Epithelial cell of proximal tubule (primary cell): ENCODE measurements at regions not wholly inside any gene's neighbourhood (a gene's known extent, or its start where the extent isn't known, plus 50 kb on each side); places are given as distances from the start of the nearest gene placed in this dataset.
"Not testable (repeated sequence)": the region's sequence is repeated elsewhere in the genome, so short reads cannot be mapped to it uniquely, and the experiment has no call there.

Experiments used
- DNase-seq: peaks from one replicate; pipeline ENCODE4 v3.0.0-alpha.2; 2011; ENCODE audit warnings: low read depth
- H3K4me3 ChIP-seq: 2 replicates; pipeline ENCODE4 v1.5.1; 2011; ENCODE audit warnings: low read depth, mild to moderate bottlenecking, low read length

GRCh38 chr14:19099336-19099735 lies 132.1 kb downstream of the POTEM start:
- not testable (repeated sequence) for DNase-seq

DNA sequence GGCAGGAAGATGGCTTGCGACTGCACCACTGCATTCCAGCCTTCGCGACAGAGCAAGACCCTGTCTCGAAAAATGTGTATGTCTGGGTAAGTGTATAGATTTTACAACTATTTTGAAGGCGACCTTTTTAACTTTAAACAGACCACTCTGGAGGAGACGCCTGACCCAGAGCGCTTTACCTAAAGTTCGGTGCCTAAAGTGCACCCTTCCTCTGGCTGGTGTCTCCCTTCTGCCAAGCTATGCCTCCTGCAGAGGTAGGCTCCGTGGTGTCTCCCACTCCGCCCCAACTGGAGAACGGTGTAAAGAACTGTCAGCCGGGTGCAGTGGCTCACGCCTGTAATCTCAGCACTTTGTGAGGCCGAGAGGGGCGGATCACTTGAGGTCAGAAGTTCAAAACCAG lies 132.7 kb downstream of the POTEM start:
- DNase-seq, H3K4me3 ChIP-seq: not testable (repeated sequence)

More at GRCh38 chr14:19099336-19099735, 132.1 kb downstream of the POTEM start:
- not testable (repeated sequence) for H3K4me3 ChIP-seq

DNA sequence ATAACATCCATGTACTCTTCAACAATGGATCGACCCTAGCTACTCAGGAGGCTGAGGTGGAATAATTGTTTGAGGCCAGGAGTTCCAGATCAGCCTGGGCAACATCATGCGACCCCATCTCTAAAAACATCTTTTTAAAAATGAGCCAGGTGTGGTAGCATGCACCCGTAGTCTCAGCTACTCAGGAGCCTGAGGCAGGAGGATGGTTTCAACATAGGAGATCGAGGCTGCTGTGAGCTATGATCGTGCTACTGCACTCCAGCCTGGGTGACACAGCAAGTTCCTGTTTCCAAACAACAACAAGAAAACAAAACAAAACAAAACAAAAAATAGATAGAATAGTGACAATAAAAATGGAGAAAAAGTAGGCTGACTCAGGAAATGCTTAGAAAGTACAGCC lies 138.3 kb downstream of the POTEM start:
- DNase-seq, H3K4me3 ChIP-seq: not testable (repeated sequence)

- DNase-seq, H3K4me3 ChIP-seq: not testable (repeated sequence)
Observed at GRCh38 chr14:19109887-19110286, 142.7 kb downstream of the POTEM start.

GRCh38 chr14:19120383-19120782 lies 153.1 kb downstream of the POTEM start:
- not testable (repeated sequence) for DNase-seq, H3K4me3 ChIP-seq

GRCh38 chr14:19126269-19127051 lies 159.2 kb downstream of the POTEM start:
- not testable (repeated sequence) for H3K4me3 ChIP-seq, DNase-seq

- DNase-seq, H3K4me3 ChIP-seq: not testable (repeated sequence)
Observed at GRCh38 chr14:19127664-19128435, 160.6 kb downstream of the POTEM start.

DNA sequence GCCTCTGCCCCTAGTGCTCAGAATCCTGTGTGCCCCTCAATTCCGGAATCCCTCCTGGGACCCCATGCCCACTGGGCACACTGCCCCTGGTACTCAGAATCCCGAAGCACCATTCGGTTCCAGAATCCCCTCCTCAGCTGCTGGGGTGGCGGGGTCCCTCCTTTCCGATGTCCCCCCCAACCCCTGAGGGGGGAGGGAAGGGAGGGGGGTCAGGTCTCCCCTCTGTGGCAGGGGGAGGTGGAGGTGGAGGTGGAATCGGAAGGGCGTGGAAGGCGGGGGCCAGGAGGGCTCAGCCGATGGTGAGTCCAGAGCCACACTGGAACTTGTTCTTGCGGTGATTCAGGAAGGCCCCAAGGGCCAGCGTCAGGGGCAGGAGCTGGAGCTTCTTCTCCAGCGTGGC lies 164.3 kb downstream of the POTEM start:
- not testable (repeated sequence) for H3K4me3 ChIP-seq

GRCh38 chr14:19132013-19132835 lies 165.0 kb downstream of the POTEM start:
- H3K4me3 ChIP-seq, DNase-seq: not testable (repeated sequence)

More for the DNA sequence above, 164.3 kb downstream of the POTEM start:
- DNase-seq: not testable (repeated sequence)

- DNase-seq, H3K4me3 ChIP-seq: not testable (repeated sequence)
Observed at GRCh38 chr14:19132836-19133120, 165.5 kb downstream of the POTEM start.

GRCh38 chr14:19157106-19157709 lies 190.0 kb downstream of the POTEM start:
- not testable (repeated sequence) for DNase-seq

DNA sequence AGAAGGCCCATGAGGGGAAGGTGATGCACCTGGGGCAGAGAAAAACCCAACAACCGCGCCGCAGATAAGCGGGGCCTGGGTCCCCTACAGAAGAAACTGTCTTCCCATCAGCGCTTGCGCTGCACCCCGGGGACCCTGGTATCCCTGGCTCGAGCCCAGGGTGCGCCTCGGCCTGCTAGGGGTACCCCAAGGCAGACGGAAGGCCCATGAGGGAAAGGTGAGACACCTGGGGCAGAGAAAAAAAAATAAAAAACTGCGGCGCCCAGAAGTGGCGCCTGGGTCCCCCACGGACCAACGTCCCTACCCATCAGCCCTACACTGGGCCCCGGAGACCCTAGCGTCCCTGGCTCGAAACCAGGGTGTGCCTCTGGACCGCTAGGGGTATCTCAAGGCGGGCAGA lies 190.8 kb downstream of the POTEM start:
- DNase-seq, H3K4me3 ChIP-seq: not testable (repeated sequence)

More at GRCh38 chr14:19157106-19157709, 190.0 kb downstream of the POTEM start:
- not testable (repeated sequence) for H3K4me3 ChIP-seq

DNA sequence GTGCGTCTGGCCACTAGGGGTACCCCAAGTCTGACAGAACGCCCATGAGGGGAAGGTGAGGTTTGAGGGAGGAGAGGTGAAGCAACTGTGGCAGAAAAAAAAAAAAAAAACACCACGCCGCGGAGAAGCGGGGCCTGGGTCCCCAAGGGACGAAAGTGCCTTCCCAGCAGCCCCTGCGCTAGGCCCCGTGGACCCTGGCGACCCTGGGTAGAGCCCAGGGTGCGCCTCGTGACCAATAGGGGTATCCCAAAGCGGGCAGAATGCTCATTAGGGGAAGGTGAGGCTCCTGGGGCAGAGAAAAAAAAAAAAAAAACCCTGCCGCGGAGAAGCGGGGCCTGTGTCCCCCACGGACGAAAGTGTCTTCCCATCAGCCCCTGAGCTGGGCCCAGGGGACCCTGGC lies 191.4 kb downstream of the POTEM start:
- H3K4me3 ChIP-seq, DNase-seq: not testable (repeated sequence)

GRCh38 chr14:19159003-19159625 lies 191.9 kb downstream of the POTEM start:
- not testable (repeated sequence) for DNase-seq, H3K4me3 ChIP-seq

DNA sequence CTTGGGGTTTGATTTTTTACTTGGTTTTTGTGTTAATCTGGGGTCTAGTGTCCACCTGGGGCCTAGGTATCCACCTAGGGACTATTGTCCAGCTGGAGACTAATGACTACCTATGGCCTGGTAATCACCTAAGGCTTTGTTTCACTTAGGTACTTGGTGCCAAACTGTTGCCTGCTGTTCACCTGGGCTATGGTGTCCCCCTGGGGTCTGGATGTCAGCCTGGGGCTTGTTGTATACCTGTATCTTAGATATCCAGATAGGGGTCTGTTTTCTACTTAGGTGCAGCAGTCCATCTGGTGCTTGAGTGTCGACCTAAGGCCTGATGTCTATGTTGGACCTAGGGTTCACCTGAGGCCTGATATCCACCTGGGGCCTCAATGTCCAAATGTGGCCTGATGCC lies 193.1 kb downstream of the POTEM start:
- not testable (repeated sequence) for DNase-seq

DNA sequence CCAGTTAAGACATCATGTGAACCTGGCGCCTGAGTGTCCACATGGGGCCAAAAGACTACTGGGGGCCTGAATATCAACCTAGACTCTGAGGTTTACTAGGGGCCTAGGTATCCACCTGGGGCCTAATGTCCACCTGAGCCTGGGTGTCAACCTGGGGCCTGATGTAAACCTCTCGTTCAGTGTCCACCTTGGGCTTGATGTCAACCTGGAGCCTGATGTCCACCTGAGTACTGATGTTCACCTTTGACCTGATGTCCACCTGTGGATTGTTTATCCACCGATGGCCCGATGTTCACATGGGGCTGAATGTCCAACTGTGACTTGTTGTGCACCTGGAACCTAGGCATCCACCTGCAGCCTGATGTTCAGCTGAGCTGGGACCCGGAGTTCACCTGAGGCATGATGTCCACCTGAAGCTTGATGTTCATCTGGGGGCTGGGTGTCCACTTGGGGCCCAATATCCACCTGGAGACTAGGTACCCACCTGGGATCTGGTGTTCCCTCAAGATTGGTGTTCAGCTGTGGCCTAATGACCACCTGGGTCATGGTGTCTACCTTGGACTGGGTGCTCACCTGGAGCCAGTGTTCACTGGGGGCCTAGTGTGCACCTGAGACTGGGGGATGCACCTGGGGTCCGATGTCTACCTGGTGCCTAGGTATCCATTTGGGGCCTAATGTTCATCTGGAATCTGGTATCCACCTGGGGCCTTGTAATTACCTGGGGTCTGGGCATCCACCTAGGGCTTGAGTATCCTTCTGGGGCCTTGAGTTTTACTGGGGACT lies 194.2 kb downstream of the POTEM start:
- DNase-seq, H3K4me3 ChIP-seq: not testable (repeated sequence)

More for the DNA sequence above, 193.1 kb downstream of the POTEM start:
- not testable (repeated sequence) for H3K4me3 ChIP-seq

GRCh38 chr14:19162034-19162706 lies 194.9 kb downstream of the POTEM start:
- not testable (repeated sequence) for DNase-seq, H3K4me3 ChIP-seq
